GM23338 (cell line): ENCODE measurements at regions not wholly inside any gene's neighbourhood (a gene's known extent, or its start where the extent isn't known, plus 50 kb on each side); places are given as distances from the start of the nearest gene placed in this dataset.

ENCODE experiments used
- ATAC-seq: fragments of 200-7000 bp; cut with Tn5 transposase; 3 replicates; pipeline ENCODE4 v1.9.1; 2020
- DNase-seq: peaks from one replicate; pipeline ENCODE4 v3.0.0-alpha.2; 2015; ENCODE audit warnings: low spot score
- H2AFZ ChIP-seq: fragments of 200-600 bp; sonication (generic); 2 replicates; pipeline ENCODE4 v1.8.0; 2016; ENCODE audit warnings: antibody characterized with exemption, mild to moderate bottlenecking, moderate library complexity
- H3F3A ChIP-seq: fragments of 200-600 bp; sonication (generic); replicated peaks from 2 replicates; pipeline ENCODE4 v1.8.0; 2017; ENCODE audit warnings: antibody characterized with exemption, mixed run types, low read depth
- H3K27ac ChIP-seq: fragments of 200-600 bp; sonication (generic); 2 replicates; pipeline ENCODE4 v1.6.1; 2016; ENCODE audit warnings: low read depth
- H3K27me3 ChIP-seq: fragments of 200-600 bp; sonication (generic); 2 replicates; pipeline ENCODE4 v1.8.0; 2016; ENCODE audit warnings: mild to moderate bottlenecking, mixed run types, moderate library complexity; ENCODE audit not compliant: insufficient read depth
- H3K36me3 ChIP-seq: fragments of 200-600 bp; sonication (generic); 2 replicates; pipeline ENCODE4 v1.8.0; 2016; ENCODE audit warnings: mild to moderate bottlenecking; ENCODE audit not compliant: insufficient read depth
- H3K4me1 ChIP-seq: fragments of 200-600 bp; sonication (generic); 2 replicates; pipeline ENCODE4 v1.8.0; 2016; ENCODE audit warnings: mild to moderate bottlenecking, moderate library complexity; ENCODE audit not compliant: insufficient read depth
- H3K4me2 ChIP-seq: fragments of 200-600 bp; sonication (generic); 2 replicates; pipeline ENCODE4 v1.7.1; 2017; ENCODE audit warnings: mixed run types
- H3K4me3 ChIP-seq: fragments of 200-600 bp; sonication (generic); 2 replicates; pipeline ENCODE4 v1.6.1; 2016; ENCODE audit warnings: mixed run types
- H3K79me2 ChIP-seq: fragments of 200-600 bp; sonication (generic); replicated peaks from 2 replicates; pipeline ENCODE4 v1.8.0; 2017; ENCODE audit warnings: mild to moderate bottlenecking; ENCODE audit not compliant: insufficient read depth
- H3K9me2 ChIP-seq: fragments of 200-600 bp; sonication (generic); 2 replicates; pipeline ENCODE4 v1.8.0; 2017; ENCODE audit not compliant: insufficient read depth
- H4K20me1 ChIP-seq: fragments of 200-600 bp; sonication (generic); replicated peaks from 2 replicates; pipeline ENCODE4 v1.8.0; 2017; ENCODE audit warnings: mild to moderate bottlenecking; ENCODE audit not compliant: insufficient read depth
- H3K27ac Mint-ChIP-seq: 2 replicates; pipeline ENCODE4 v1.8.0; 2020; ENCODE audit warnings: inconsistent platforms, mild to moderate bottlenecking, moderate library complexity, mixed read lengths
- H3K27me3 Mint-ChIP-seq: 3 replicates; pipeline ENCODE4 v1.8.0; 2022; ENCODE audit warnings: low read depth, mild to moderate bottlenecking, moderate library complexity, mixed read lengths, inconsistent platforms; ENCODE audit not compliant: insufficient read depth, poor library complexity
- H3K36me3 Mint-ChIP-seq: 3 replicates; pipeline ENCODE4 v1.8.0; 2021; ENCODE audit warnings: low read depth, mild to moderate bottlenecking, inconsistent platforms, moderate library complexity, mixed read lengths
- H3K4me1 Mint-ChIP-seq: 3 replicates; pipeline ENCODE4 v1.8.0; 2020; ENCODE audit warnings: mild to moderate bottlenecking, inconsistent platforms, mixed read lengths
- H3K4me3 Mint-ChIP-seq: 3 replicates; pipeline ENCODE4 v1.8.0; 2021; ENCODE audit warnings: moderate library complexity, mild to moderate bottlenecking, inconsistent platforms, mixed read lengths
- H3K9me3 Mint-ChIP-seq: 3 replicates; pipeline ENCODE4 v1.8.0; 2020; ENCODE audit warnings: moderate library complexity, mild to moderate bottlenecking, inconsistent platforms, mixed read lengths
- EZH2 ChIP-seq: fragments of 200-600 bp; sonication (generic); IDR thresholded peaks from one replicate; pipeline ENCODE4 v1.8.0; 2017; ENCODE audit warnings: antibody characterized with exemption, mild to moderate bottlenecking, low read depth; ENCODE audit not compliant: unreplicated experiment
- EZH2phosphoT487 ChIP-seq: fragments of 200-600 bp; sonication (generic); IDR thresholded peaks from one replicate; pipeline ENCODE4 v1.8.1; 2018; ENCODE audit warnings: antibody characterized with exemption; ENCODE audit not compliant: unreplicated experiment
- REST ChIP-seq: IDR thresholded peaks from one replicate; pipeline ENCODE4 v1.6.1; 2018; ENCODE audit warnings: antibody characterized with exemption; ENCODE audit not compliant: unreplicated experiment
- ZNF114 ChIP-seq: fragments of 250-450 bp; sonication (Bioruptor Pico); IDR thresholded peaks from 2 replicates; pipeline ENCODE4 v1.5.0; 2020; ENCODE audit warnings: mild to moderate bottlenecking, moderate library complexity
- ZNF462 ChIP-seq: fragments of 250-450 bp; sonication (Bioruptor Pico); IDR thresholded peaks from 2 replicates; pipeline ENCODE4 v1.5.0; 2020; ENCODE audit warnings: mild to moderate bottlenecking, moderate library complexity

- Histone ChIP-seq H3F3A (no peaks in the 10 kb centered on the region), H3K36me3 (no peaks in the 10 kb centered on the region), H3K27ac (no peak overlapping the region), H3K4me2 (no peak overlapping the region), H3K4me3 (no peak overlapping the region), H4K20me1 (no peaks in the 10 kb centered on the region), H3K4me1 (peaks cover 12% of the 10 kb centered on the region; the same call in 1 of the 2 replicates), H3K27me3 (no peaks in the 10 kb centered on the region), H3K79me2 (no peaks in the 10 kb centered on the region), H3K9me2 (0 out of 2 replicates have a peak, but pooled peaks cover 4% of the 10 kb centered on the region), H2AFZ (no peak overlapping the region)
- TF ChIP-seq EZH2phosphoT487 (no peak), ZNF462 (CRISPR knock-in tag) (no peak), ZNF114 (CRISPR knock-in tag) (no peak), EZH2 (no peak), REST (no peak)
- H3K27me3 Mint-ChIP-seq: no peaks in the 10 kb centered on the region
- no peaks in the 10 kb centered on the region for H3K36me3 Mint-ChIP-seq
- H3K4me1 Mint-ChIP-seq: peaks cover 18% of the 10 kb centered on the region; the same call in 2 of the 3 replicates
- DNase-seq (no peak), ATAC-seq (no peak)
- no peaks in the 10 kb centered on the region for H3K9me3 Mint-ChIP-seq
- no peak overlapping the region for H3K4me3 Mint-ChIP-seq
- H3K27ac Mint-ChIP-seq: no peak overlapping the region
Observed at GRCh38 chr2:207281436-207281835, 115.7 kb upstream of the KLF7 start.
